GM18499 (cell line): ENCODE measurements at regions not wholly inside any gene's neighbourhood (a gene's known extent, or its start where the extent isn't known, plus 50 kb on each side); places are given as distances from the start of the nearest gene placed in this dataset.
A peak's percentile ranks its signal among the peaks of the same experiment; 100 is the strongest.
"Not testable (repeated sequence)": the region's sequence is repeated elsewhere in the genome, so short reads cannot be mapped to it uniquely, and the experiment has no call there.

Experiments used
- ATAC-seq: cut with Tn5 transposase; IDR thresholded peaks from one replicate; pipeline ENCODE4 v1.9.1; 2021; ENCODE audit warnings: moderate number of reproducible peaks; ENCODE audit not compliant: insufficient read depth, unreplicated experiment

DNA sequence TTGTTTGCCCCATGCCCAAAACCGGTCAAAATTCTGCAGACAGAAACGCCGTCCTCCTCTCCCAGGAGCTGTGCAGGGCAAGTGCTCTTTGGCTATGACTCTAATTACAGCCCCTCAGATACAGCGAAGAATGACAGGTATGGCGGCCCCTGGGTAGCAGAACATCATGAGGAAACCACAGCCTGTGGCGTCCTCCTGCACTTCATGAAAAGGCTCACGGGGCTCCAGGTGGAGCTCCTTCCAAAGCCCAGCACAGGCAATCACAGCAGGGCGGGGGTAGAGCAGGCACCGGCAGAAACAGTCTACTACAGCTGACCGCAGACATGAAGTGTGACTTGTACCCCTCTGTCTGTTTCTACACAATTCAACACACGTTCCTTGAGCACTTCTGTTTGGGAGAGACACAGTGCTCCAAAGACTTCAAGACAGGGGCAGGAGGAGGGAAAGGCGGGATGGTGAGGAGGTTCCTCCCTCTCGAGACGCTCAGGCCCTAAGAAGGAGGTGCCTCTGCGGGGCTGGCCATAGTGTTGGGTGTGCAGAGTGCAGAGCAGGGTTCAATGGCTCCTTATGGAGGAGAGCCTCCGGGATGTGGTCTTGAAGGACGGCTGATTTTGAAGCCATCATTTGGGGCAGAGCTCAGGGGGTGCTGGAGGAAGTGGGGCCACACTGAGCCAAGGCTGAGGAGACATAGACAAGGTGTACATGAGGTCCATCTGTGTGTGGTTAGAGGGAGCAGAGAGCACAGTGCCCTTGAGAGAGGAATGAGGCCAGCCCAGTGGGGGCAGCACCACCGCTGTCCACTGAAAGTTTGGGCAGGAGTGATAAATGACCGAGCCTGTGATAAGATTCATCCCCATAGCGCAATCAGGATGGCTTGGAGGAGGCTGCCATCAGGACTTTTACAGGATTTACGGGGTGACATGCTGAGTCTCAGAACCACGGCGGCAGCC is 468.3 kb downstream of the EIPR1 start:
- ATAC-seq: no peak

DNA sequence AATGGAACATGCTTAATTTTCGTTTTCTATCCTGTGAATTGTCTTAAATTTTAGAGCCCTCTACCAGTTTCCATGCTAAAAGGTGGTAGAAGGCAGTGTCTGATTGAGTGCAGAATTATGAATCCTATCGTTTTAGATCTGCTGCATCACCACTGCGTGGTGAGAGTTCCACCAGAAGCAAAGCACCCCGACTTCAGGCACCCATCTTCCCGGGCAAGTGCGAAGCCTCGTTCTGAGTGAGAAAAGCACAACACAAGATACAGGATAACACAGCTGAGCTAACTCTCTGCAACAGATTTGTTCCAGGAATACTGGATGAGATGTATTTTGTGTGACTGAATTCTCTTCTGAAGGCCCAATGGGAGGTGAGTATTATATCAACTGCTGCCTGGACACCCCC is 471.5 kb downstream of the EIPR1 start:
- ATAC-seq: no peak

DNA sequence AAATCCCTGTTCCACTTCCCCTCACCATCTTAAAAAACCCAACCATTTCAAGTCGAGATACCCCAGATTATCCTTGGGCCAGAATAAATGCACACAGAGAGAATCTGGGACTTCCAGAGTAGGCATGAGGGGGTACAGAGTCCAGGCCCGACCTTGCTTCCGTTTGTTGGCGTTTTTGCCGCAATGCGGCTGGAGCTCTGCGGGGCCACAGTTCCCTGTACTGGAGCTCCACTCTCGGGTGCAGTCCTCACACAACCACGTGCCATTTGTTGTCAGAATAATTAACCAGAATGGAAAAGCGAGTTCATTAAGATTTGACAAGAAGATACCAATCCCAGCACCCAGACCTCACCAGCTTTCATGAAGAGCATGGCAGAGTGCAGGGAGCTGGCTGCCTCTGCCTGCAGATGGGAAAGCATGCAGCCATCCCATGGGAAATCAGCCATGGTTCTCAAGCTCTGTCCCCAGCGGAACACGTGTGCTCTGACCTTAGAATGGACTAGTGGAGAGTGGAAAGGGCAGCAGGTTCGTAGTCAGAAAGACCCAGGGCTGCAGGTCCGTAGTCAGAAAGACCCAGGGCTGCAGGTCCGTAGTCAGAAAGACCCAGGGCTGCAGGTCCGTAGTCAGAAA is 472.8 kb downstream of the EIPR1 start:
- no peak for ATAC-seq

DNA sequence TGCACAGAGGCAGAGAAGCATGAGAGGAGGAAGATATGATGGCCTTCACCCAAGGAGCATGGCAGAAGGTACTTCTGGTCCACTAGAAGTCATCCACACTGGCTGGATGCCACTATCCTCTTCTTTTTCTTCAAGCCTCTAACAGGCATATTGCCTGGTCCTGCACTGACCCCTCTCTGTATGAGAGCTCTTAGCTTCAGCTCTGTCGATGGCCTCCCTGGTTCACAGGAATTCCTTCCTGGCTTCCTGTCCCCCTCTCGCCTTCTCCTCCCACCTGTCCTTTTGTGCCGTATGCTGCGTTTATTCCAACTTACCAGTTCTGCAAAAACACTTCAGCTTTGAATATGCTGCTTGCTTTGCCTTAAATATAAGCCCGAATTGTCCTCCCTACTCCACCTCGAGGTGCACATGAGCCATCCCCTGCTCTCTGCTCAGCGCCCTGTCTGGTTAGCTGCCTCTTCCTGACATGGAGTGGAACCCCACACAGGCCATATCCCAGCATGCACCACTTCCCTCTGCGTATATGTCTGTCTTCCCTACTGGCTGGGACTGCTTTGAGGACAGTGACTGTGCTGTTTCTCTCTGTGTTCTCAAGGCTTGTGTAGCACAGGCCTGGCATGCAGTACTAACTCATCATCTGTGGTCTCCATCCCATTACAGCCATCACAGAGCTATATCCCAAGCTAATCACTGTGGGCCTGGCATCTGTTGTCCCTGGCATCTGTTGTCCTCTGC is 474.9 kb downstream of the EIPR1 start:
- ATAC-seq: no peak

DNA sequence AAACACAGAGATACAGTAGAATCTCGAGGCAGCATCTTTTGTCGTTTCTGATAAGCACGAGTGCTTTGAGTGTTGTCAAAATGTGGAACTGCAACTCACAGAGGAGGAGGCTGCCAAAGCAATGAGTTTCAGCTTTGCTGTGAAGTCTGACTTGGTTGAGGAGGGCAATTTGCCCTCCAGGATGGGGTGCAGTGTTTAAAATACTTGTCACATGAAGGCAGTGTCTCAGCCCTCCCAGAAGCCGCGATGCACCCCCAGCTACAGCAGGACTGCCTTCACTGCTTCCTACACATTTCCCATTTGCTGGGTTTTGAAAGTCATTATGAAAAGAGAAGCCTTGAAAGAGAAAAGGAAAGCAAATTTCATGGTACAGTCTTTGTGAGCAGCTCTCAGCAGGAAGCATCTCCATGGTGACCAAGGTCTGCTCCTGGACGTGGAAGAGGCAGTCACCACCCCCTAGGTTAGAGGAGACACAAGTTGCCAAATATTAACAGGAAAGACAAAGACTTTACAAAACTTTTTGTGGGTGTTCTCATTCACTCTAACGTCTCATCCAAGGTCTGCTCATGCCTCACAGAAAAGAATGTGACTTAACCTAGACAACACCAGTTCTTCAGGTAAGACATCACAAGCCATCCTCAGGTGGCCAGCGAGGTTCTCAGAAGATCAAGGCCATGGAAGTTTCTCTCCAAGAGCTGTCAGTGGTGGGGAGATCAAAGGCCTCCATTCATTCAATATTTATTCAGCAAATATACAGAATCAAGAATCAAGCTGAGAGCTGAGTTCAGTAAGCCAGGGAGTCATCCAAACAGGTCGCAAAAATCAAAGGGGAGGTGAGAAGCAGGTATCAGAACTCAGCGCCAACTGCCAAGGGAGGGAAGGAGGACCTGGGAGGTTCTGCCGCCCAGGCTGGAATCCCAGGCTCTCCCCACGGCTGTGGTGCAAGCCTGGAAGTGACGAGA is 476.0 kb downstream of the EIPR1 start:
- peak; percentile 93 for ATAC-seq

DNA sequence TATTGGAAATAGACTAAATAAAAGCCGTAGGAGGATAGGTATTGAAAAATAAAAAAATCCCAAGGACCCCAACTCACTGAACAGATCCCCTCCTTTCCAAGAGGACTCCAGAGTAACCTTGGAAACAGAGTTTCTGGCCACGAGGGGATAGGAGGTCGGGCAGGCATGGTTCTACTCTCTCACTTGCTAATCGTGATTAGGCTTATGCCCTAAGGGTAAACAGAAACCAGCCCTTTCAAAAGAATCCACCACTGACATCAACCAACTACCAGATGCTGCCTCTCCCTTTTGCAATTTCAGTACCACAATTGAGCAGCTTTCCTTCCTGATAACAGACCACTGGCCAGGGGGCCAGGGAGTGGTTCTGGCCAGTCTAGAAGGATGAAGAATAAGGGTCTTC is 477.8 kb downstream of the EIPR1 start:
- ATAC-seq: no peak

DNA sequence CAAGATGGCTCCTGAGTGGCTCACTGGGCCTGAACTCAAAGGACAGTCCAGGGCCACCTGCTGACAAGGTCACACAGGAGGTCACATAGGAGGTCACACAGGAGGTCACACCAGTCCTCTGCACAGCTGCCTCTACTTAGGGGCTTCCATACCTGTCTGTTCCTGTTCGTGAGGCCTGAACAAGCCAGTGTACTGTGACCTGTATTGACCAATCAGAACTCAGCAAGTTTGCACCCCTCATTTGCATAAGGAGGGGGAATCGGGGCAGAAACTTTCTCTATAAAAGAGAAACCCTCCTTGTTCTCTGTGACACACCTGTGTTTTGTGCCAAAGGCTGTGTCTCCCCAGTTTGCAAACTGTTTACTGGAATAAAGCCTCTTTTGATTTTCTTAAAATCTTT is 478.9 kb downstream of the EIPR1 start:
- ATAC-seq: no peak

DNA sequence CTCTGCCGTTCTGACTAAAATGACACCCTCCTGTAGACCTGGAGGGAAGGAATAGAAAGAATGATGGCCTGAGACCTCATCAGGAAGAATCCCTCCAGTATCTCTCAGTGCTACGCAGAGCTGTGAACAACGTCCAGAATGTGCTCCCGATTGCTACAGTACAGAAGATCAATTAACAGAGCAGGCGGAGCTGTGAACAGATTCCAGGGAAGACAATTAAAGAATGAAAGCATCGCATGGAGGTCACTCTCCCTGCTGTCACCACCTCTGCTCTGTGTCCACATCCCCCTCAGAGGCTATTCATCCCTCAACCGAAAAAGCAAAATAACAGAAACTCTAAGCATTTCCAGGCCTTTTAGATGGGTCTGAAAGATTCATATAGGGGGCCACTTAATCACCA is 481.0 kb downstream of the EIPR1 start:
- no peak for ATAC-seq

DNA sequence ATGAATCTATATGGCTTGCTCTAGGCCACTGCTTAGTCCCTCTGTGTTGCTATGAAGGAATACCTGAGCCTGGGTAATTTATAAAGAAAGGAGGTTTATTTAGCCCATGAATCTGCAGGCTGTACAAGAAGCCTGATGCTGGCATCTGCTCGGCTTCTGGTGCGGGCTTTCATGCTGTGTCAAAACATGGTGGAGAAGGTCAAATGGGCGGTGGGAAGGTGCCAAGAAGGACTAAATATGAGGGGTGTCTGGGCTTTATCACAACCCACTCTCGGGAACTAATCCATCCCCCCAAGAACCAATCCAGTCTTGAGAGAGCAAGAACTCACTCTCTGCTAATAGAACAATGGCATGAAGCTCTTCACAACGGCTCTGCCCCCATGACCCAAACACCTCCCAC is 481.6 kb downstream of the EIPR1 start:
- ATAC-seq: no peak

DNA sequence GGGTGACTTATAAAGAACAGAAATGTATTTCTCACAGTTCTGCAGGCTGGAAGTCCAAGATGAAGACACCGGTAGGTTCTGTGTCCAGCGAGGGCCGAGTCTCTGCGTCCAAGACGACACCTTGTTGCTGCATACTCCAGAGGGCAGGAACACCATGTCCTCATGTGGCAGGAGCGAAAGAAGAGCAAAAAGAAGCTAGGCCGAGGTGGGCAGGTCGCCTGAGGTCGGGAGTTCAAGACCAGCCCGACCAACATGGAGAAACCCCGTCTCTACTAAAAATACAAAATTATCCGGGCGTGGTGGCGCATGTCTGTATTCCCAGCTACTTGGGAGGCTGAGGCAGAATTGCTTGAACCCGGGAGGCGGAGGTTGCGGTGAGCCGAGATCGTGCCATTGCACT is 483.6 kb downstream of the EIPR1 start:
- not testable (repeated sequence) for ATAC-seq

DNA sequence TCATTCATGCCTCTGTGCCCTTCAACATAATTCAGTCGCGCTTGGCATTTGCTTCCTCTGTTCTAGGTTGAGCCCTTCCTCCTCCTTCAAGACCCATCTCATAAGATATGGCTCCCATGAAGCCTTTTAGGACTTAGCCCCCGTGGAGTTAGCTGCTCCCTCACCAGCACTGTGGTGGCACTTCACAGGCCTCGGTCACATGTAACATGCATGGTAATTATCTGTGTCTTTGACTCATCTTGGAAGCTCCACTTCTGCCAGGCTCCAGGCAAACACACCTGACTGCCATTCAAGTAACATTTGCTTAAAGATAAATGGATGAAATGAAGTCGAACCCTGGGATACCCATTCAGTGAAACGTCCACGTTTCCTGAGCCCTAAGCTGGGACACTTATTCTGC is 484.7 kb downstream of the EIPR1 start:
- no peak for ATAC-seq

DNA sequence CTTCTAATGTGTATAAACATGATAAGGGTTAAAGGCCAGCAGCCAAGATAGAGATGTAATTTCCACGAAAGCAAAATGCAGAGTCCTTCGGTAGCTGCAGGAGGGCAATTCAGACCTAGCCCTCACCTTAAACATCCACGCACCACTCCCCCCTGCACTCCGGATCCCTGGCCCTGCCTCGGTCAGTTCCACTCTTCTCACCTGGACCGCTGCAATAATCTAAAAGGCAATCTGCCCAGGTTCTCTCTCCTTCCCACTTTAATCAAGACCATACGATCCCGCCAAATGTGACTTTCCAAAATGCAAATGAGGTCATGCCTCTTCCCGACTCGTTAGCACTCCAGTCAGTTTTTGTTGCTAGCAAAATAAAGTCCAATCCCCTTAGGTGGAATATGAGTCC is 485.2 kb downstream of the EIPR1 start:
- no peak for ATAC-seq

DNA sequence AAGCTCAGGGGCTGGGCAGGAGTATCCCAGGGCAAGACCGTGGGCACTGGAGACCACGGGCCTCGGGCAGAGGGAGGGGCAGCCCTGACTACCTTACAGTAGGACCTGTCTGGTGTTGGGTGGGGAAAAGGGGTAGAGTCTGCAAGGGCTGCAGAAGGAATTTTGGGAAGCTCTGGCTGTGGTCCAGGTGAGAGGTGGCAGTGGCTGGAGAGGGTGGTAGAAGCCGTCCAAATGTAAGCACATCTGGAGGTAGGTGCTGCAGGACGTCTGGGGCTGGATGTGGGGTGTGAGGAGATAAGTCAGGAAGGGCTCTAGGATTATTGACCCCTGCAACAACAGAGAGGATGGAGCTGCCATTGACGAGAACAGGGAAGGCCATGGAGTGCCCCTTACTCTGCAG is 486.7 kb downstream of the EIPR1 start:
- ATAC-seq: no peak

DNA sequence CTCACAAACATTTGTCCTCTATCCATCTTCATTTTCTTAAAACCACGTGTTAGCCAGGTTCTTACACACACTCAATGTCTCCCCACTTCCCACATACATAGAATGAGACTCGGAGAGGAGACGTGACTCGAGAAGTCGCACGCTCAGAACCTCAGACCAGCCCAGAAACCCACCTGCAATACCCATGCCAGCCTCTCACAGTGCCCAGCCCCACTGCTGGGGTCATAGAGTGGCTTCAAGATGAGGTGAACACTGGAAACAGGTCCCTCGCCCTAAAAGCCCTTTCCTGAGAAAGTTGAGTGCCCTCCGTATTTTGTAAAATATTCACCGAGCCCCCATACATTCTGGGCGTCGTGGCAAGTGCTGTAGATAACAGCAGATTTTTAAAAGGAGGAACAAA is 487.4 kb downstream of the EIPR1 start:
- no peak for ATAC-seq

DNA sequence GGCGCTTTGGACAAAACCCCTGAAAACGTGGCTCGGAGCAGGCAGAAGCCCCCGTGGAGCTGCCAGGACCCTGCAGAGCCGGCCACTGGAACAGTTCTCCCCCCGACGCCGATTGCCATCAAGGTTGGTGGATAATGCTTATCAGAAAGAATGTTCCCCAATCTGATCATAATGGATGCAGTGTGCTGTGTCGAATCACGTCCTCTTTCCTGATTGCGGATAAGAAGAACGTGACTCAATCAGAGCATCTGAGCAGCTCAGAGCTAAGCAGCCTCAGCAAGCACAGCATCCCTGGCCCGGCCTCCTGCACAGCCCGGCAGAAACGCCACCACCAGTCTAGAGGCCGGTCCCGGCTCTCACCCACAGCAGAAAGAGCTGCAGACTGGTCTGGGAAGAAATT is 488.0 kb downstream of the EIPR1 start:
- no peak for ATAC-seq

DNA sequence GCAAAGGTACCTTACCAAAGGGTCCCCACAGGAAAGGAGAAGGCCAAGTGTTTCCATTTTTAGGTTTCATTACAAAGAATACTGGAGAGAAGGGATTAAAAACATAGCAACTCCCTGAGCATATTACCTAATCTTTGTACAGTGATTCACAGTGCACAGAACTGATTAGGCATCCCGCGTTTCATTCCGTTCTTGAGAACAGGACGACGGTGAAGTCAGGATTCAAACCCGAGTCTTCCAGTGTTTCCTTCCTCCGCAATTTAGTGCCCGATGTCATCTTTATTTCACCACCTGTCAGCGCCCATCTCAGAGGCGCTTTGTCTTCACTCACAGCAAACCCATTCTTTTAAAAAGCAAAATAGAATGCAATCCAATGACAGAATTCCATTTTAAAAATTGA is 488.5 kb downstream of the EIPR1 start:
- ATAC-seq: no peak

DNA sequence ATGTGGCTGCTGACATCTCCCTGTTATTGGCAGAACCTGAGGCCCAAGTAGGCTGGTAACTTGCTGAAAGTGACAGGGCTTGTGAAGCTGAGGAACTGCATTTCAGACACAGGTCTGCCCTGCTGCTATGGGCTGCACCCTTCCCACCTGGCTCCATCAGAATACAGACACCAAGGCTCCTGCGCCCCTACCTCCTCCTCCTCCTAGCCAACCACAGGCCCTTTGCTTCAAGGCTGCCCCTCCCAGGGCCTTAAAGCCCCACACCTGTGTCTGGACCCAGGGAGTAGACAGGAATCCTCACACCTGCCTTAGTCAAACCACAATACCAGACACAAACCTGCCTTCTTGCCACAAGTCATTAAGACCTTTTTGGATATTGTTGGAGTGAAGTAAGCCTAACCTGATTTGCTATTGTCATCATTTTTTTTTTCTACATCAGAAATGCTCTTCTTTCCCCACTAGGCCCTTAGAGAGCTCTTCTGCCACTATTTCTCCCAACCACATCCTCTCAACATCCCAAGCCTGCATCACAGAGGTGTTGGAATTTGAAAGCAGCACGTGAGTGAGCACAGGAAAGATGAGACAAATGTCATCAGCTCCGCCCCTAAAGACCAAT is 489.7 kb downstream of the EIPR1 start:
- ATAC-seq: no peak

DNA sequence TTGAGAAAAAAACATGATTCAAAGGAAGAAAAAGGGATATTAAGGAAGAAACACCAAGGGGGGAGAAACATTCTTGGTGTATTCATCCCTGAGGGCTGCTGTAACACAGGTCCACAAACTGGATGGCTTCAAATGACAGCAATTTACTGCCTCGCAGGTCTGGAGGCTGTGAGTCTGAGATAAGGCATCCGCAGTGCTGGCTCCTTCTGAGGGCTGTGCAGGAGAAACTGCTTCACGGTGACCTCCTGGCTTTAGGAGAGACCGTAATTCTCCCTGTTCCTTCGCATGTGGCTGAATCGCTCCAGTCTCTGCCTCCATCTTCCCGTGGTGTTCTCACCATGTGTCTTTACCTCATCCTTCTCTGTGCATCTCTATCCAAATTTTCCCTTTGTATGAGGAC is 490.7 kb downstream of the EIPR1 start:
- ATAC-seq: no peak

DNA sequence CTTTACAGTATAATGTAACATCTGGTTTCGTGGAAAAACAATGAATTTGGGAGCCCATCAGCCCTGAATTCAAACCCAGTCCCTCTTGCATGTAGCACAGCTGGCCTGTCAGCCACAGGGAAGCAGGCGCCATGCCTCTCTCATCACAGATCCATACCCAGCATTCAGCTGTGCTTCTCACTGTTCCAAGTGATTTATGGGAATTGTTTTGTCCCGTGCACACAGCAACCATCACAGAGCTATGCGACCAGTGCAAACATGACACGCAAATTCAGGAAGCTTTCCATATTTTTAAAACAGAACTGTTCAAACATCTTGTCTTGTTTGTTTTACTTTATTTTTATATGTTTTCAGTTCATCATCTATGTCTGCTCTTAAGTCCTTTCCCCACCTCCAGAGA is 496.1 kb downstream of the EIPR1 start:
- no peak for ATAC-seq

DNA sequence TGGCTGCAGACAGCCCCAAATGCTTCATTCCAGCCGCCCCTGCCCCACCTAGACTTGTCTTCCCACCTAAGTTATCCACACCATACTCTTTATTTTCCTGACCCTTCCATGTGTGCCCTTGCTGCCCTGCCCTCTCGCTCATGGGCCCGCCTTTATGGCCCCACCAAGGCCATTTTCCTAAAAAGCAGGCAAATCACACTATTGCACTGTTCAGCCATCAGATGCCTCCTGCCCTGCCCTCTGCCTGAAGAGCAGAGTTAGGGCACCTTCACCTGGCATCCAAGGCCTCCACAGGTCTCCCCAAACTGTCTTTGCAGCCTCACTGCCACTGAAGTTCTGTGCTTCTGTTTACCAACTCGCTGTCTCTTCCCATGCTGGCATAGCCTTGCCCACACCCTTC is 496.7 kb downstream of the EIPR1 start:
- ATAC-seq: no peak
